ENCODE measurements at regions not wholly inside any gene's neighbourhood (a gene's known extent, or its start where the extent isn't known, plus 50 kb on each side); places are given as distances from the start of the nearest gene placed in this dataset.

- Histone ChIP-seq H3K23ac (ENCODE audit: insufficient read length) (no peak overlapping the region), H3K14ac (ENCODE audit: insufficient read length) (no peak overlapping the region), H3K4me1 (replicated peaks in 1 of 4; ENCODE audit: control insufficient read depth in 3 of 4, insufficient read depth in 4 of 4, low read length in 3 of 4) (no peaks in the 10 kb centered on the region), H3K56ac (replicated peaks; ENCODE audit: insufficient read length, low read depth, low read length) (no peak overlapping the region), H4K20me1 (replicated peaks in 1 of 2; ENCODE audit: control insufficient read depth in 1 of 2, insufficient read depth in 2 of 2, low read length in 2 of 2) (no peaks in the 10 kb centered on the region), H3K27me3 (replicated peaks in 1 of 4; ENCODE audit: control insufficient read depth in 3 of 4, extremely low read depth in 1 of 4, insufficient read depth in 3 of 4, low read length in 3 of 4) (no peaks in the 10 kb centered on the region), H2BK5ac (ENCODE audit: low read depth, low read length) (no peak overlapping the region), H3K4me2 (ENCODE audit: insufficient read depth in 1 of 2, low read depth in 2 of 2, low read length in 2 of 2) (no peak overlapping the region), H3K9ac (replicated peaks in 1 of 4; ENCODE audit: extremely low read depth in 1 of 4, low read depth in 3 of 4, low read length in 3 of 4) (no peak overlapping the region), H3K36me3 (ENCODE audit: control insufficient read depth in 2 of 4, insufficient read depth in 4 of 4, low read length in 3 of 4) (no peaks in the 10 kb centered on the region), H3K18ac (ENCODE audit: extremely low read depth, low read length) (no peak overlapping the region), H2BK12ac (ENCODE audit: low read depth, low read length) (no peak overlapping the region), H2BK15ac (ENCODE audit: low read length) (no peak overlapping the region), H3K27ac (ENCODE audit: low read depth, low read length) (no peak overlapping the region), H4K8ac (ENCODE audit: extremely low read depth, insufficient read depth, low read length) (no peak overlapping the region), H3K9me3 (ENCODE audit: insufficient read depth in 2 of 2, low read depth in 1 of 2, low read length in 1 of 2) (no peaks in the 10 kb centered on the region), H4K91ac (replicated peaks; ENCODE audit: insufficient read length, low read length) (no peak overlapping the region), H3K79me1 (ENCODE audit: low read depth, low read length) (no peaks in the 10 kb centered on the region), H2BK120ac (replicated peaks; ENCODE audit: low read depth, low read length) (no peak overlapping the region), H3K23me2 (ENCODE audit: low read depth, low read length) (no peaks in the 10 kb centered on the region), H2BK20ac (ENCODE audit: low read length) (no peak overlapping the region), H2AFZ (ENCODE audit: low read length) (no peak overlapping the region), H3K4me3 (ENCODE audit: extremely low read depth in 1 of 4, insufficient read depth in 2 of 4, low read depth in 3 of 4, low read length in 4 of 4) (no peak overlapping the region), H2AK5ac (ENCODE audit: low read depth, low read length) (no peak overlapping the region), H3K79me2 (ENCODE audit: control insufficient read depth in 1 of 2, insufficient read depth in 2 of 2, low read length in 2 of 2) (no peaks in the 10 kb centered on the region), H4K5ac (ENCODE audit: insufficient read length, low read depth, low read length) (no peak overlapping the region), H3K4ac (replicated peaks; ENCODE audit: insufficient read length, low read depth, low read length) (no peak overlapping the region)
- POLR2A ChIA-PET (ENCODE audit: partially characterized antibody): no interaction called here
- no peak for FAIRE-seq
- CTCF ChIA-PET (ENCODE audit: partially characterized antibody): interaction anchor here (0.6 to 1.1 kb wide), 2 partner anchors 113 to 607 kb away, joined by 3 to 4 read pairs; no protein-coding TSS in a partner anchor
- DNase-seq (ENCODE audit: low read depth in 1 of 2, low spot score in 2 of 2): no peak
- no peak for TF ChIP-seq ATF3 (IDR thresholded peaks at IDR 0.05; ENCODE audit: insufficient read depth, low read depth, low read length)
- TF ChIP-seq CBX5 (IDR thresholded peaks at IDR 0.05; ENCODE audit: low read depth, low read length): no peak
- no peak for TF ChIP-seq KDM4A (IDR thresholded peaks at IDR 0.05; ENCODE audit: low read depth, low read length, severe bottlenecking)
- no peak for TF ChIP-seq YY1 (IDR thresholded peaks at IDR 0.05; ENCODE audit: low read depth, low read length)
- no peak for TF ChIP-seq NANOG (IDR thresholded peaks at IDR 0.05; ENCODE audit: insufficient read depth, low read depth, low read length, poor library complexity, severe bottlenecking)
- TF ChIP-seq SIRT6 (IDR thresholded peaks at IDR 0.05; ENCODE audit: low read length): no peak
- no peak for TF ChIP-seq CTBP2 (IDR thresholded peaks at IDR 0.05; ENCODE audit: borderline replicate concordance, insufficient read depth, insufficient read length, low read length)
- no peak for TF ChIP-seq TAF1 (IDR thresholded peaks at IDR 0.05; ENCODE audit: low read depth, low read length)
- TF ChIP-seq POU5F1 (IDR thresholded peaks at IDR 0.05; ENCODE audit: low read depth, low read length): no peak
- TF ChIP-seq RBBP5 (IDR thresholded peaks at IDR 0.05; ENCODE audit: borderline replicate concordance, low read depth, low read length): no peak
- no peak for TF ChIP-seq USF2 (IDR thresholded peaks at IDR 0.05; ENCODE audit: low read length)
- TF ChIP-seq TAF7 (optimal IDR thresholded peaks at IDR 0.05; ENCODE audit: borderline replicate concordance, low read depth, low read length): no peak
- no peak for TF ChIP-seq JUND (IDR thresholded peaks at IDR 0.05; ENCODE audit: low read length)
Observed at GRCh38 chr5:8233479-8233878, 364.5 kb downstream of the MTRR start.

Data from H1 (cell line).